ENCODE measurements at regions not wholly inside any gene's neighbourhood (a gene's known extent, or its start where the extent isn't known, plus 50 kb on each side); places are given as distances from the start of the nearest gene placed in this dataset.

DNA sequence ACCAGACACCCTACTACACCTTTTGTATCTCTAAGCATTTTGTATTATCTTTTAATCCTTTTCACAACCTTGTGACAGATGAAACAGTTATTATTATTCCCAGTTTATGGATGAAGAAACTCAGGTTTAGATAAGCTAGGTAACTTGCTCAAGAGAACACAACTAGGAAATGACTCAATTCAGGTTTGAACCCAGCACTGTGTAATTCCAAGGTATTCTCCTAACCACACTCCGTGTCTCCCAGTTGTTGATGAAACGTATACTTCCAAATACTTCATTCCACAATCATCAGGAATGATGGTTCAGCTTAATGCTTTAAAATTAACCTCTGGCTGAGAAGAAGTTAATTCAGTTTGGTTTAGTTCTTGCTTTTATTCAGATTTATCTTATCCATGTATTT is 51.7 kb upstream of the MRPS6 start:
- Histone ChIP-seq H3K36me3 (ENCODE audit: control insufficient read depth in 4 of 4, insufficient read depth in 3 of 4, low read depth in 1 of 4, low read length in 3 of 4) (no peaks in the 10 kb centered on the region), H3K4me3 (ENCODE audit: low read depth in 1 of 3, low read length in 3 of 3) (no peak overlapping the region), H3K9ac (ENCODE audit: low read depth in 1 of 2, low read length in 2 of 2) (no peak overlapping the region), H3K9me3 (ENCODE audit: control insufficient read depth in 4 of 4, low read length in 3 of 4) (peaks cover 0 to 1% (median 0%) of the 10 kb centered on the region in 4 donors), H3K4me1 (ENCODE audit: control insufficient read depth in 4 of 4, insufficient read depth in 4 of 4, low read length in 3 of 4) (peaks cover 0 to 2% (median 0%) of the 10 kb centered on the region in 4 donors), H3K27me3 (ENCODE audit: control insufficient read depth in 4 of 4, insufficient read depth in 4 of 4, low read length in 3 of 4) (no peaks in the 10 kb centered on the region), H3K27ac (ENCODE audit: low read depth in 1 of 2, low read length in 2 of 2) (no peak overlapping the region)
- TF ChIP-seq JUND (IDR thresholded peaks at IDR 0.05) (no peak), FOXA1 (IDR thresholded peaks at IDR 0.05) (no peak), SP1 (IDR thresholded peaks at IDR 0.05) (no peak), RAD21 (IDR thresholded peaks at IDR 0.05) (no peak), NR2F2 (IDR thresholded peaks at IDR 0.05) (no peak), GABPA (IDR thresholded peaks at IDR 0.05 in 1 of 2, conservative IDR thresholded peaks at IDR 0.05 in 1 of 2) (no peak), HNF4A (conservative IDR thresholded peaks at IDR 0.05) (no peak), TAF1 (conservative IDR thresholded peaks at IDR 0.05) (no peak), HNF4G (IDR thresholded peaks at IDR 0.05) (no peak), EGR1 (IDR thresholded peaks at IDR 0.05; ENCODE audit: low read depth in 2 of 2) (no peak), YY1 (IDR thresholded peaks at IDR 0.05) (no peak)
- TF ChIP-seq, protein P1, sequence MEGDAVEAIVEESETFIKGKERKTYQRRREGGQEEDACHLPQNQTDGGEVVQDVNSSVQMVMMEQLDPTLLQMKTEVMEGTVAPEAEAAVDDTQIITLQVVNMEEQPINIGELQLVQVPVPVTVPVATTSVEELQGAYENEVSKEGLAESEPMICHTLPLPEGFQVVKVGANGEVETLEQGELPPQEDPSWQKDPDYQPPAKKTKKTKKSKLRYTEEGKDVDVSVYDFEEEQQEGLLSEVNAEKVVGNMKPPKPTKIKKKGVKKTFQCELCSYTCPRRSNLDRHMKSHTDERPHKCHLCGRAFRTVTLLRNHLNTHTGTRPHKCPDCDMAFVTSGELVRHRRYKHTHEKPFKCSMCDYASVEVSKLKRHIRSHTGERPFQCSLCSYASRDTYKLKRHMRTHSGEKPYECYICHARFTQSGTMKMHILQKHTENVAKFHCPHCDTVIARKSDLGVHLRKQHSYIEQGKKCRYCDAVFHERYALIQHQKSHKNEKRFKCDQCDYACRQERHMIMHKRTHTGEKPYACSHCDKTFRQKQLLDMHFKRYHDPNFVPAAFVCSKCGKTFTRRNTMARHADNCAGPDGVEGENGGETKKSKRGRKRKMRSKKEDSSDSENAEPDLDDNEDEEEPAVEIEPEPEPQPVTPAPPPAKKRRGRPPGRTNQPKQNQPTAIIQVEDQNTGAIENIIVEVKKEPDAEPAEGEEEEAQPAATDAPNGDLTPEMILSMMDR (IDR thresholded peaks at IDR 0.05; ENCODE audit: low read depth, low read length, missing input control): no peak
- TF ChIP-seq, protein P2, sequence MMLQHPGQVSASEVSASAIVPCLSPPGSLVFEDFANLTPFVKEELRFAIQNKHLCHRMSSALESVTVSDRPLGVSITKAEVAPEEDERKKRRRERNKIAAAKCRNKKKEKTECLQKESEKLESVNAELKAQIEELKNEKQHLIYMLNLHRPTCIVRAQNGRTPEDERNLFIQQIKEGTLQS (IDR thresholded peaks at IDR 0.05): no peak
- TF ChIP-seq, protein P3, sequence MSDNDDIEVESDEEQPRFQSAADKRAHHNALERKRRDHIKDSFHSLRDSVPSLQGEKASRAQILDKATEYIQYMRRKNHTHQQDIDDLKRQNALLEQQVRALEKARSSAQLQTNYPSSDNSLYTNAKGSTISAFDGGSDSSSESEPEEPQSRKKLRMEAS (IDR thresholded peaks at IDR 0.05): no peak
- TF ChIP-seq, protein P4, sequence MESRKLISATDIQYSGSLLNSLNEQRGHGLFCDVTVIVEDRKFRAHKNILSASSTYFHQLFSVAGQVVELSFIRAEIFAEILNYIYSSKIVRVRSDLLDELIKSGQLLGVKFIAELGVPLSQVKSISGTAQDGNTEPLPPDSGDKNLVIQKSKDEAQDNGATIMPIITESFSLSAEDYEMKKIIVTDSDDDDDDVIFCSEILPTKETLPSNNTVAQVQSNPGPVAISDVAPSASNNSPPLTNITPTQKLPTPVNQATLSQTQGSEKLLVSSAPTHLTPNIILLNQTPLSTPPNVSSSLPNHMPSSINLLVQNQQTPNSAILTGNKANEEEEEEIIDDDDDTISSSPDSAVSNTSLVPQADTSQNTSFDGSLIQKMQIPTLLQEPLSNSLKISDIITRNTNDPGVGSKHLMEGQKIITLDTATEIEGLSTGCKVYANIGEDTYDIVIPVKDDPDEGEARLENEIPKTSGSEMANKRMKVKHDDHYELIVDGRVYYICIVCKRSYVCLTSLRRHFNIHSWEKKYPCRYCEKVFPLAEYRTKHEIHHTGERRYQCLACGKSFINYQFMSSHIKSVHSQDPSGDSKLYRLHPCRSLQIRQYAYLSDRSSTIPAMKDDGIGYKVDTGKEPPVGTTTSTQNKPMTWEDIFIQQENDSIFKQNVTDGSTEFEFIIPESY (IDR thresholded peaks at IDR 0.05): no peak
- TF ChIP-seq, protein P5, sequence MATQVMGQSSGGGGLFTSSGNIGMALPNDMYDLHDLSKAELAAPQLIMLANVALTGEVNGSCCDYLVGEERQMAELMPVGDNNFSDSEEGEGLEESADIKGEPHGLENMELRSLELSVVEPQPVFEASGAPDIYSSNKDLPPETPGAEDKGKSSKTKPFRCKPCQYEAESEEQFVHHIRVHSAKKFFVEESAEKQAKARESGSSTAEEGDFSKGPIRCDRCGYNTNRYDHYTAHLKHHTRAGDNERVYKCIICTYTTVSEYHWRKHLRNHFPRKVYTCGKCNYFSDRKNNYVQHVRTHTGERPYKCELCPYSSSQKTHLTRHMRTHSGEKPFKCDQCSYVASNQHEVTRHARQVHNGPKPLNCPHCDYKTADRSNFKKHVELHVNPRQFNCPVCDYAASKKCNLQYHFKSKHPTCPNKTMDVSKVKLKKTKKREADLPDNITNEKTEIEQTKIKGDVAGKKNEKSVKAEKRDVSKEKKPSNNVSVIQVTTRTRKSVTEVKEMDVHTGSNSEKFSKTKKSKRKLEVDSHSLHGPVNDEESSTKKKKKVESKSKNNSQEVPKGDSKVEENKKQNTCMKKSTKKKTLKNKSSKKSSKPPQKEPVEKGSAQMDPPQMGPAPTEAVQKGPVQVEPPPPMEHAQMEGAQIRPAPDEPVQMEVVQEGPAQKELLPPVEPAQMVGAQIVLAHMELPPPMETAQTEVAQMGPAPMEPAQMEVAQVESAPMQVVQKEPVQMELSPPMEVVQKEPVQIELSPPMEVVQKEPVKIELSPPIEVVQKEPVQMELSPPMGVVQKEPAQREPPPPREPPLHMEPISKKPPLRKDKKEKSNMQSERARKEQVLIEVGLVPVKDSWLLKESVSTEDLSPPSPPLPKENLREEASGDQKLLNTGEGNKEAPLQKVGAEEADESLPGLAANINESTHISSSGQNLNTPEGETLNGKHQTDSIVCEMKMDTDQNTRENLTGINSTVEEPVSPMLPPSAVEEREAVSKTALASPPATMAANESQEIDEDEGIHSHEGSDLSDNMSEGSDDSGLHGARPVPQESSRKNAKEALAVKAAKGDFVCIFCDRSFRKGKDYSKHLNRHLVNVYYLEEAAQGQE (IDR thresholded peaks at IDR 0.05): no peak
- WGBS: 93% methylated on average over 2 of the region's 2 CpGs
- DNase-seq (ENCODE audit: low spot score): no peak

Measured in liver (tissue), 8 donors.